DMS153 treated with DMSO at 0.1 percent for 48 hours (cell line): ENCODE measurements at regions not wholly inside any gene's neighbourhood (a gene's known extent, or its start where the extent isn't known, plus 50 kb on each side); places are given as distances from the start of the nearest gene placed in this dataset.

Source experiments
- DNase-seq: peaks from one replicate; lab custom pipeline; 2025; ENCODE audit not compliant: unreplicated experiment; lab: John Stamatoyannopoulos, UW

GRCh38 chr18:78814766-78815165 lies 164.9 kb upstream of the SALL3 start:
- peak; percentile 43 for DNase-seq

GRCh38 chr18:78816114-78816513 lies 163.5 kb upstream of the SALL3 start:
- no peak for DNase-seq

GRCh38 chr18:78816916-78817315 lies 162.7 kb upstream of the SALL3 start:
- no peak for DNase-seq

- no peak for DNase-seq
Observed at GRCh38 chr18:78818495-78818894, 161.1 kb upstream of the SALL3 start.

- no peak for DNase-seq
Observed at GRCh38 chr18:78818961-78819360, 160.7 kb upstream of the SALL3 start.

- DNase-seq = no peak
Observed at GRCh38 chr18:78820161-78820834, 159.3 kb upstream of the SALL3 start.

- no peak for DNase-seq
Observed at GRCh38 chr18:78821396-78821795, 158.2 kb upstream of the SALL3 start.

GRCh38 chr18:78822171-78822948 lies 157.3 kb upstream of the SALL3 start:
- DNase-seq = no peak

GRCh38 chr18:78822949-78823285 lies 156.7 kb upstream of the SALL3 start:
- no peak for DNase-seq

- DNase-seq = no peak
Observed at GRCh38 chr18:78825168-78825567, 154.4 kb upstream of the SALL3 start.

- no peak for DNase-seq
Observed at GRCh38 chr18:78826631-78827030, 153.0 kb upstream of the SALL3 start.

- no peak for DNase-seq
Observed at GRCh38 chr18:78827141-78827540, 152.5 kb upstream of the SALL3 start.

- no peak for DNase-seq
Observed at GRCh38 chr18:78828131-78828530, 151.5 kb upstream of the SALL3 start.

- peak; percentile 52 for DNase-seq
Observed at GRCh38 chr18:78829026-78829425, 150.6 kb upstream of the SALL3 start.

- DNase-seq = no peak
Observed at GRCh38 chr18:78830161-78830560, 149.5 kb upstream of the SALL3 start.

GRCh38 chr18:78830826-78831225 lies 148.8 kb upstream of the SALL3 start:
- no peak for DNase-seq

GRCh38 chr18:78831603-78832002 lies 148.0 kb upstream of the SALL3 start:
- DNase-seq = no peak

- DNase-seq = no peak
Observed at GRCh38 chr18:78833833-78834232, 145.8 kb upstream of the SALL3 start.

- DNase-seq = no peak
Observed at GRCh38 chr18:78836838-78837237, 142.8 kb upstream of the SALL3 start.

- DNase-seq = no peak
Observed at GRCh38 chr18:78837754-78838153, 141.9 kb upstream of the SALL3 start.

- DNase-seq = no peak
Observed at GRCh38 chr18:78838183-78838582, 141.4 kb upstream of the SALL3 start.

GRCh38 chr18:78849046-78849445 lies 130.6 kb upstream of the SALL3 start:
- DNase-seq = no peak

GRCh38 chr18:78849458-78849857 lies 130.2 kb upstream of the SALL3 start:
- DNase-seq = no peak
